Skeletal muscle tissue (tissue), 3 donors: ENCODE measurements at regions not wholly inside any gene's neighbourhood (a gene's known extent, or its start where the extent isn't known, plus 50 kb on each side); places are given as distances from the start of the nearest gene placed in this dataset.

Source experiments
- H3K27ac ChIP-seq: one replicate; pipeline ENCODE4 v1.7.0; 2013; ENCODE audit warnings: mild to moderate bottlenecking, low read depth, low read length, inconsistent platforms
- H3K27me3 ChIP-seq, 3 donors: one replicate each; pipeline ENCODE4 v1.7.0; 2013; ENCODE audit warnings: low read length in 3 of 3; ENCODE audit not compliant: control insufficient read depth in 3 of 3, insufficient read depth in 3 of 3
- H3K36me3 ChIP-seq, 3 donors: one replicate each; pipeline ENCODE4 v1.7.0; 2013; ENCODE audit warnings: low read length in 3 of 3; ENCODE audit not compliant: control insufficient read depth in 3 of 3, insufficient read depth in 3 of 3
- H3K4me1 ChIP-seq, 3 donors: one replicate each; pipeline ENCODE4 v1.7.0; 2013; ENCODE audit warnings: low read length in 3 of 3, mild to moderate bottlenecking in 3 of 3; ENCODE audit not compliant: control insufficient read depth in 3 of 3, insufficient read depth in 3 of 3
- H3K4me3 ChIP-seq, 3 donors: one replicate each; pipeline ENCODE4 v1.7.0; 2013; ENCODE audit warnings: low read length in 3 of 3
- H3K9ac ChIP-seq, 3 donors: one replicate each; pipeline ENCODE4 v1.7.0; 2013; ENCODE audit warnings: low read length in 3 of 3, mild to moderate bottlenecking in 3 of 3, moderate library complexity in 2 of 3, low read depth in 1 of 3
- H3K9me3 ChIP-seq, 3 donors: one replicate each; pipeline ENCODE4 v1.7.0; 2013; ENCODE audit warnings: low read length in 3 of 3; ENCODE audit not compliant: control insufficient read depth in 3 of 3
- donor health status: Osteomylitis.

- Histone ChIP-seq H3K4me1 (no peaks in the 10 kb centered on the region), H3K9me3 (peaks cover 0 to 5% (median 0%) of the 10 kb centered on the region in 3 donors), H3K27ac (no peak overlapping the region), H3K4me3 (no peak overlapping the region), H3K27me3 (no peaks in the 10 kb centered on the region), H3K9ac (no peak overlapping the region), H3K36me3 (no peaks in the 10 kb centered on the region)
These were observed 50.3 kb upstream of the CXCL12 start for GRCh38 chr10:44435196-44435595.

- H3K27ac ChIP-seq = no peak overlapping the region
- no peaks in the 10 kb centered on the region for H3K27me3 ChIP-seq
- H3K9me3 ChIP-seq = peaks cover 0 to 5% (median 2%) of the 10 kb centered on the region in 3 donors
- no peak overlapping the region for H3K4me3 ChIP-seq
- no peak overlapping the region for H3K9ac ChIP-seq
- no peaks in the 10 kb centered on the region for H3K4me1 ChIP-seq
- no peaks in the 10 kb centered on the region for H3K36me3 ChIP-seq
These were observed 51.3 kb upstream of the CXCL12 start for GRCh38 chr10:44436240-44436639.

- Histone ChIP-seq H3K9ac (no peak overlapping the region), H3K9me3 (peaks cover 0 to 2% (median under 1%) of the 10 kb centered on the region in 3 donors), H3K36me3 (no peaks in the 10 kb centered on the region), H3K27ac (no peak overlapping the region), H3K4me3 (no peak overlapping the region), H3K27me3 (no peaks in the 10 kb centered on the region), H3K4me1 (no peaks in the 10 kb centered on the region)
These were observed 53.1 kb upstream of the CXCL12 start for GRCh38 chr10:44437840-44438511.

DNA sequence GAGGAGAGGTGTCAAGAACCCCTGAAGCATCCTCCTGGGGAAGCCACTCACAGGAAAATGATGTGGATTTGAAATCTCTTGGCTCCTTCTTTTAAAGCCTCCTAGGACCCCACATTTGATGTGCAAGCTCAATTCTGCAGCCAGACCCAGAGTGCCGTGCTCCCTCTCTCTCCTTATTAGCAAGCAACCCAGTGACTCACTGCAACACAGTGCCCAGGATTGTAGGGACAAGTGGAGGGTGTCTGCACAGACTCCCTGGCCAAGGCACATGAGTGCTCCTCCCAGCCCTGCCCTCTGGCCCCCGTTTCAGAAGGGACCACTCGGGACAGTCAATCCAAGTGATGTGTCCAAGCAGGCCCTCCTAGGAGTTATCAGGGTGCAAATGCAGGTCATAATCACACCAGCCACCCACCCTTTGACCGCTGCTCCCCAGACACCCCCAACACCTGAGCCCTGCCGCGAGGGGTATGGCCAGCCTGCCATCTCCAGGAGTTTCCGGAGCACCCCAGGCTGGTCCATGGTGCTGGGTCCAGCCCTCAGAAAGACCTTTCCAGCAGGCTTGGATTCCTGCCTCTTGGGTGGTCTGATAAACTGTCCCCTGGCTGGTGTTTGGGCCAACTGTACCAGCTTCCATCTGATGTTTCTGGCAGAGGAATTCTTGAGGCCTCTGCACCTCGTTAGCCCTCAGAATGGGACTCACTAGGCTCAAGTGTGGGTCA lies 54.5 kb upstream of the CXCL12 start:
- H3K4me3 ChIP-seq = no peak overlapping the region
- no peaks in the 10 kb centered on the region for H3K36me3 ChIP-seq
- H3K27ac ChIP-seq = no peak overlapping the region
- no peaks in the 10 kb centered on the region for H3K27me3 ChIP-seq
- H3K9ac ChIP-seq = no peak overlapping the region
- H3K9me3 ChIP-seq = peaks cover 0 to 2% (median 0%) of the 10 kb centered on the region in 3 donors
- no peaks in the 10 kb centered on the region for H3K4me1 ChIP-seq

GRCh38 chr10:44439958-44440244 lies 55.0 kb upstream of the CXCL12 start:
- H3K27me3 ChIP-seq = no peaks in the 10 kb centered on the region
- no peaks in the 10 kb centered on the region for H3K4me1 ChIP-seq
- no peak overlapping the region for H3K9ac ChIP-seq
- H3K27ac ChIP-seq = no peak overlapping the region
- peaks cover 1 to 3% (median 1%) of the 10 kb centered on the region in 3 donors for H3K9me3 ChIP-seq
- no peak overlapping the region for H3K4me3 ChIP-seq
- H3K36me3 ChIP-seq = no peaks in the 10 kb centered on the region

DNA sequence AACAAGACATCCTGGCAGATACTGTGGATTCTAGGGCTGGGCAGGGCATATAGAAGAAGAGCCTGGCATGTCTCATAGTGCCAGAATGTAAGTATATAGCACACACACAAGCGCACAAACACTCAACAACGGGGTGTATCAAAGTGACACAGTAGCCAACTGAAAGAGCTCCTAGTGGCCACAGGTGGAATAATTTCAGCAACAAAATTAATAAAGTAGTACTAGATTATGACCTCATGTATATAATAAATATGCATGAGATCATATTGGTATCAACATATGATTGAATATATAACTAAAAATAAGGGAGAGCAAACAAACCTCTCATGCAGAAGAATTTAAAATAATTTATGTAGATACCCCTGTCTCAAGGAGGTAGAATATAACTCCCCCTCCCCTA lies 72.4 kb upstream of the CXCL12 start:
- Histone ChIP-seq H3K4me1 (peaks cover 4 to 8% (median 6%) of the 10 kb centered on the region in 3 donors), H3K36me3 (no peaks in the 10 kb centered on the region), H3K9me3 (no peaks in the 10 kb centered on the region), H3K27ac (no peak overlapping the region), H3K27me3 (peaks cover 0 to 5% (median 0%) of the 10 kb centered on the region in 3 donors), H3K9ac (no peak overlapping the region), H3K4me3 (no peak overlapping the region)

- peaks cover 0 to 5% (median 0%) of the 10 kb centered on the region in 3 donors for H3K27me3 ChIP-seq
- H3K4me1 ChIP-seq = peaks cover 6 to 16% (median 10%) of the 10 kb centered on the region in 3 donors
- no peaks in the 10 kb centered on the region for H3K36me3 ChIP-seq
- no peaks in the 10 kb centered on the region for H3K9me3 ChIP-seq
- H3K4me3 ChIP-seq = no peak overlapping the region
- H3K9ac ChIP-seq = no peak overlapping the region
- no peak overlapping the region for H3K27ac ChIP-seq
These were observed 73.9 kb upstream of the CXCL12 start for GRCh38 chr10:44458671-44459413.

DNA sequence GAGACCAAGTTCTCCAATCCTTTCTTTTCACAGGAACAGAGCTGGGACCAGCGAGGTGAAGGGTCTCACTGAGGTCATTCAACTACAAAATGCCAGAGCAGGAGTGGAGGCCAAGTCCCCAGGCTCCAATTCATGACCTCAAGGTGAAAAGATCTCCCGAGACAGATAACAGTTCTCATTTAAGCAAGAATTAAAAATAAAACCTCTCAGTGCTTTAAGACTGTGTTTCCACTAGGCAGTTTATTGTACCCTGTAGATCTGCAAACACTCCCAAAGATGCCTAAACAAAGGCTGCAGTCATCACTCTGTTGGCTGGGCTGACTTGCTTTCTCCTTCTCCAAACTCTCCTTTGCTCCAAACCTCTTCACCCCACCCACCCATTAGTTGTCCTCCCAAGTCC lies 74.8 kb upstream of the CXCL12 start:
- H3K36me3 ChIP-seq = no peaks in the 10 kb centered on the region
- H3K4me1 ChIP-seq = peaks cover 6 to 17% (median 12%) of the 10 kb centered on the region in 3 donors
- H3K27me3 ChIP-seq = peaks cover 0 to 5% (median 0%) of the 10 kb centered on the region in 3 donors
- no peak overlapping the region for H3K4me3 ChIP-seq
- H3K9me3 ChIP-seq = no peaks in the 10 kb centered on the region
- H3K9ac ChIP-seq = no peak overlapping the region
- no peak overlapping the region for H3K27ac ChIP-seq

GRCh38 chr10:44460416-44460815 lies 75.5 kb upstream of the CXCL12 start:
- Histone ChIP-seq H3K9ac (no peak overlapping the region), H3K27me3 (peaks cover 0 to 5% (median 0%) of the 10 kb centered on the region in 3 donors), H3K36me3 (no peaks in the 10 kb centered on the region), H3K9me3 (no peaks in the 10 kb centered on the region), H3K4me1 (peaks cover 6 to 17% (median 12%) of the 10 kb centered on the region in 3 donors), H3K4me3 (no peak overlapping the region), H3K27ac (no peak overlapping the region)
